C4-2B (cell line): ENCODE measurements at regions not wholly inside any gene's neighbourhood (a gene's known extent, or its start where the extent isn't known, plus 50 kb on each side); places are given as distances from the start of the nearest gene placed in this dataset.

ENCODE experiments used
- ZFX ChIP-seq: fragments of 450-650 bp; IDR thresholded peaks from 2 replicates; pipeline ENCODE4 v1.6.1; 2017
- TF ChIP-seq, protein P1 (sequence below): fragments of 450-650 bp; conservative IDR thresholded peaks from 2 replicates; pipeline ENCODE4 v1.5.1; 2017; ENCODE audit warnings: mild to moderate bottlenecking

DNA sequence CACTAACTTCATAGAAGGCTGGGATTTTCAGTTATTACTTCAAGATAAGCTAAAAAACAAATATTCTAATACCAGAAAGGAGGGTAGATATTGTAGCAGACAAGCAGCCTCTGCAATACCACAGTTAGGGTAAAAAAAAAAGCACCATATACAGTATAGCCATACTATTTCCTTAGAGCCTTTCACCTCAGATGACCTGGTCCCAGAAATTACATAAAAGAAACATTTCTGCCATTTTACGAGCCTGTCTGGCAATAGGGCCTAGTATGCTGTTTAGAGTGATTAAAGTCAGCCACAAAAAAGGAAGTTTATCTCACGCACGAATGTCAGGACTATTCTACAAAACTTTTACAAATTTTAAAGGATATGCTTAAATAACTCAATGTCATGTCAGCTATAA lies 1016.6 kb downstream of the PLOD2 start:
- TF ChIP-seq, protein P1, sequence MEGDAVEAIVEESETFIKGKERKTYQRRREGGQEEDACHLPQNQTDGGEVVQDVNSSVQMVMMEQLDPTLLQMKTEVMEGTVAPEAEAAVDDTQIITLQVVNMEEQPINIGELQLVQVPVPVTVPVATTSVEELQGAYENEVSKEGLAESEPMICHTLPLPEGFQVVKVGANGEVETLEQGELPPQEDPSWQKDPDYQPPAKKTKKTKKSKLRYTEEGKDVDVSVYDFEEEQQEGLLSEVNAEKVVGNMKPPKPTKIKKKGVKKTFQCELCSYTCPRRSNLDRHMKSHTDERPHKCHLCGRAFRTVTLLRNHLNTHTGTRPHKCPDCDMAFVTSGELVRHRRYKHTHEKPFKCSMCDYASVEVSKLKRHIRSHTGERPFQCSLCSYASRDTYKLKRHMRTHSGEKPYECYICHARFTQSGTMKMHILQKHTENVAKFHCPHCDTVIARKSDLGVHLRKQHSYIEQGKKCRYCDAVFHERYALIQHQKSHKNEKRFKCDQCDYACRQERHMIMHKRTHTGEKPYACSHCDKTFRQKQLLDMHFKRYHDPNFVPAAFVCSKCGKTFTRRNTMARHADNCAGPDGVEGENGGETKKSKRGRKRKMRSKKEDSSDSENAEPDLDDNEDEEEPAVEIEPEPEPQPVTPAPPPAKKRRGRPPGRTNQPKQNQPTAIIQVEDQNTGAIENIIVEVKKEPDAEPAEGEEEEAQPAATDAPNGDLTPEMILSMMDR, result no peak
- TF ChIP-seq ZFX, result no peak
